ENCODE measurements at regions not wholly inside any gene's neighbourhood (a gene's known extent, or its start where the extent isn't known, plus 50 kb on each side); places are given as distances from the start of the nearest gene placed in this dataset.

GRCh38 chr18:59839246-59839645, 60.5 kb upstream of the PMAIP1 start:
- TF ChIP-seq POLR2A (IDR thresholded peaks at IDR 0.05; ENCODE audit: low read length) (no peak), GATA1 (IDR thresholded peaks at IDR 0.05; ENCODE audit: low read depth, low read length) (no peak)
